ENCODE measurements at regions not wholly inside any gene's neighbourhood (a gene's known extent, or its start where the extent isn't known, plus 50 kb on each side); places are given as distances from the start of the nearest gene placed in this dataset.

DNA sequence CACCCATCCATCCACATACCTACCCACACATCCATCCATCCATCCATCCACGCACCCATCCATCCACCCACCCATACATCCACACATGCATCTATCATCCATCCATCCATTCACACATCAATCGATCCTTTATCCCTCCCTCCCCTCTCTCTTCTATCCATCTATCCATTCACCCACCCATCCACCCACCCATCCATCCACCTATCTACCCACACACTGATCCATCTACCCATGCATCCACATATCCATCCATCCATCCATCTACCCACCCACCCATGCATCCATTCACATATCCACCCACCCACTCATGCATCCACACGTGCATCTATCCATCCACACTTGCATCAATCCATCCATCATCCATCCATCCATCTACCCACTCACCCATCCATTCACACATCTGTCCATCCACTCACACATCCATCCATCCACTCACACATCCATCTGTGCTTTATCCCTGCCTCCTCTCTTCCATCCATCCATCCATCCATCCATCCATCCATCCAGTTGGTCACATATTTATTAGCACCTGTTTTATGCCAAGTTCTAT, 366.1 kb downstream of the CTTN start:
- DNase-seq (ENCODE audit: low spot score) = no peak

- no peak for DNase-seq (ENCODE audit: low spot score)
Observed at GRCh38 chr11:70766901-70767300, 368.6 kb downstream of the CTTN start.

GRCh38 chr11:70768346-70769095, 370.2 kb downstream of the CTTN start:
- DNase-seq (ENCODE audit: low spot score) = no peak

DNA sequence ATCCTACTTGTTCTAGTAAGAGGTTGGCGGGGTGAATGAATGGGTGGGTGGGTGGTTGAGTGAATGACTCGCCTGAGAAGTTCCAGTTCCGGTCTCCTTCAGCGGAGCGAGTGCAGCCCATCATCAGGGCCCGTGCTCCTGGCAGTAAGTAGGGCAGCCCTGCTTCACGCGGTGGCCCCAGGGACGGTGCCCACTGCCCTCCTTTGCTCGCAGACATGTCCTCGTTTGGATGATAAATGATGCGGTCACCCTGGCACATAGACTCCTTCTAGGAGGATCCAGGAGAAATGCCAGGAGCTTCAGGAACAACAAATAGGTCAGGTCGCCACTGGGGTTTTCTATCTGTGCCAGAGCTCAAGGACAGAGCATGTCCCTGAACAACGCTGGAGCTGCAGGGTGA, 370.8 kb downstream of the CTTN start:
- no peak for DNase-seq (ENCODE audit: low spot score)

DNA sequence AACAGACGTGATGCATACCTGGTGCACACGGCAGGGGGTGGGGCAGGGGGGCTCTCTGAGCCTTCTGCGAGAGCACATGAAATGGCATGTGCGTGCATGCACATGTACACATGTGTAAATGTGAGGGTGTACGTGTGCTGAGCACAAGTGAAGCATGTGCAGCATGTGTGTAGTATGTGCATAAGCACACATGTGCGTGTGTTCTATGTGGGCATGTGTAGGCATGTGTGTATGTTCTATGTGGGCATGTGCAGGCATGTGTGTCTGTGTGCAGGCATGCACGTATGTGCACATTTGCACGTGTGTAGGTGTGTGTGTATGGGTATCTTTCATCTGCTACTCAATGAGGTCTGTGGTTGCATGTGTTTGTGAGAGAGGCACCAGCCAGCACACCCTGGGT, 371.2 kb downstream of the CTTN start:
- DNase-seq (ENCODE audit: low spot score) = no peak

DNA sequence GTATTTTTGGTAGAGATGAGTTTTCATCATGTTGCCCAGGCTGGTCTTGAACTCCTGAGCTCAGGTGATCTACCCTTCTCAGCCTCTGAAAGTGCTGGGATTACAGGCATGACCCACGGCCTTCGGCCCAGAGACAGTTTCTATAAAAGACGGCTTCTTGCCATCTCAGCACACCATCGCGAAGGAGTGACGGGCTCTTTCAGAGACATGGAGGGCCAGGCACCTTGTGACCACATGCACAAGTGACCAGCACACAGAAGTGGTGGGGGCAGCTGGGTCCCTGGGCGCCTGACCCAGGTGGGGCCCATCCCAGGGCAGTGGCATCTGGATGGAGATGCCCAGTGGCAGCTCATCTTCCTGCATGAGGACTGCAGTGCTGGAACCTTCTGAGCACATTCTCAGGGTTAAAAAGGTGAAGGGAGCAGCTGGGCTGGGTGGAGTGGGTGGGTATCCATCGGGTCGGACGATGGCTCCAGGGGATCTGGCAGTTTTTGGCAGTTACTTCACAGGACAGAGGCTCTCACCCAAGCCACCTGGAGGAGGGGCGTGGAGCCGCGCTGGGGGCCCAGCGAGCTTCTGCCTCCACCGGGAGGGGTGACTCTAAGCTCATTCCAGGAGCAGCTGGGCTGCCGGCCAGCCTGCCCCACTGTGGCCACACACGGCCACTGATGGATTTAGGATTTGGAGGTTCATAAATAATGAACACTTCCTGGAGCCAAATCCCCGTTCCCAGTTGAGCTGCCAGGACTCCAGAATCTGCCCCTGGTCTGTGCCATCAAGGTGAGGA, 373.0 kb downstream of the CTTN start:
- no peak for DNase-seq (ENCODE audit: low spot score)

GRCh38 chr11:70772950-70773349, 374.6 kb downstream of the CTTN start:
- no peak for DNase-seq (ENCODE audit: low spot score)

GRCh38 chr11:70775386-70776075, 377.2 kb downstream of the CTTN start:
- DNase-seq (ENCODE audit: low spot score) = no peak

- DNase-seq (ENCODE audit: low spot score) = no peak
Observed at GRCh38 chr11:70776914-70777532, 378.7 kb downstream of the CTTN start.

DNA sequence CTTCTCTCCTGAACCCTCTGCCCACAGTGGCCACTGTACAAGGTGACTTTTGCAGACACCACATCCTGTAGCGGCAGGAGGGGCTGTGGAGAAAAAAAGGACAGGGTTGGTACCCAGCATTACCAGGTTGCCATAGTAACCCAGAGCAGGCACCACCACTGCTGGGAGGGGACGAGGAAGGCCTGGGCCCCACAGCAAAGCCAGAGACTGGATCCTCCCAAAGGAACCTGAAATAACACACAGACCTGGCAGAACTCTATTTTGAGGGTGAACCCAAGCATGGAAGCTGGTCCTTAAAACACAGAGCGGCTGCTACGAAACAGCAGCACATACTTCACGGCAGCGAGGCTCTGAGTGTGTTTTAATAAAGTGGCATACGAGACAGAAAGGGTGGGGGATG, 380.6 kb downstream of the CTTN start:
- DNase-seq (ENCODE audit: low spot score) = no peak

DNA sequence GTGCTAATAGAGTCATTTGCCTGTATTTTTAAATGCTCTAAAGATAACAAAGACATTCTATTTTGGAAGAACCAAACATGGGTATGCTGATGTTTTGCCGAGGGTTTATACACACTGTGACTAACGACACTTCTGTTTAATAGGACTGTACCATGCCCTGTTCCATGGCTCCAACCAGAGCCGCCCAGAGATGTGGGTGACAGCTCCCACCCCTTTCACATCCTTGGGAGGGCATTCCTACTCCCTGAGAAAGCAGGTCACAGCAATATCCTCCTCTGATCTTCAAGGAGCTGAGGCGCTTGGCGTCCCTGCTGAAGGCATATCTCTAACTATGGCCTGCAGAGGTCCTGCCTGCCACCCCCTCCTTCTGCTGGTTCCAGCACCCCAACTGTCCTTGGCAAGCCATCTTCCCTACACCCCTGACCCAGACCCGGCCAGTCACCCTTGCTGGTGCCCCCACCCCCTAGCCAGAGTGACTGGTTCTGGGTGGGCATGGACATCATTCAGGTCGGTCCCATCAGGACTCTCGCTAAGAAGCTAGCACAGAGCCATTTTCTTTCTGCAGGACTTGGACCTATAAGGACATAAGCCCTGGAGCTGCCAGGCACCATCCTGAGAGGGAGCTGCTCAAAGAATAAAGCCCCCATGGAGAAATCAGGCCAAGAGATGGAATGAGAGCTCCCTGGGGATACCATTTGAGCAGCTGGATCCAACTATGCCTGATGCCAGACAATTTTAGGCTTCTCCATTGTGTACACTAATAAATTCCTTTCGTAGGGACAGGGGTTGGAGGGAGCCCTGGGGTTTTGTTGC, 381.3 kb downstream of the CTTN start:
- no peak for DNase-seq (ENCODE audit: low spot score)

- no peak for DNase-seq (ENCODE audit: low spot score)
Observed at GRCh38 chr11:70780246-70780535, 381.9 kb downstream of the CTTN start.

DNA sequence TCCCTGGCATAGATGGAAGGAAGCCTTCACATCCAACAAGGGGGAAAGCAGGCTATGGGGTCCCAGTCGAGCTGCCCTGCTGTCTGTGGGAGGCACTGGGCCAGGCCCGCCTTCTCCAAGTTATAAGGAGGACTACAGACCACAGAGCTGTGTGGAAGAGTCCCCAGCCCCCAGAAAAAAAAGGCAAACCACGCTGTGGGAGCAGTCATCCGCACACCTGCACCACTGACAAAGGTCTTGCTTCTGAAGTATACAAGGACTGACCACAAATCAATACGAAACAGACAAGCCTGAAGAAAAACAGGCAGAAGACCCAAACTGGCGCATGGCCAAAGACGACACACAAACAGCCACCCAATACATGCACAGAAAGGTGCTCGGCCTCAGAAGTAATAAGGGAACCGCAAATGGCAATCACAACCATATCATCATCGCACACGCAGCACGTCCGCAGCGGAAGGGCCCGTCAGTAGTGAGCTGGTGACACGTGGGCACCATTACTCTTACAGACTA, 384.1 kb downstream of the CTTN start:
- no peak for DNase-seq (ENCODE audit: low spot score)

GRCh38 chr11:70783356-70783755, 385.0 kb downstream of the CTTN start:
- no peak for DNase-seq (ENCODE audit: low spot score)

DNA sequence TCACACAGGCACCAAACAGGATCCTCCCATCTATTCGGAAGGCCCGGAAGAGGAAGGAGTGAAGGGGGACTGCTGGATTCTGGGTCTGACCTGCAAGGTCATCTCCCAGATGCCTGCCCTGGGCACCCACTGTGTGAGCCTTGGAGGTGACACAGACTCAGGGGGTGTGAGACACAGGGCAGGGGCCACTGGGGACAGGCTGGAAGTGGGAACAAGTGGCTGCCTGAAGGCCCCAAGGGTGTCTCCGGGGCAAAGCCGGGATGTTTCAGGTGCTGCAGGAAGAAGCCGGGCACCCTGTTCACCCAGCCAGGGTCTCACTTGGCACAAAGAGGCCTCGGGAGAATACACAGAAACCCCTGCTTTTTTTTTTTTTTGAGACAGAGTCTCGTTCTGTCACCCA, 385.5 kb downstream of the CTTN start:
- DNase-seq (ENCODE audit: low spot score) = no peak

- no peak for DNase-seq (ENCODE audit: low spot score)
Observed at GRCh38 chr11:70785372-70785771, 387.0 kb downstream of the CTTN start.

- DNase-seq (ENCODE audit: low spot score) = no peak
Observed at GRCh38 chr11:70786021-70786665, 387.8 kb downstream of the CTTN start.

DNA sequence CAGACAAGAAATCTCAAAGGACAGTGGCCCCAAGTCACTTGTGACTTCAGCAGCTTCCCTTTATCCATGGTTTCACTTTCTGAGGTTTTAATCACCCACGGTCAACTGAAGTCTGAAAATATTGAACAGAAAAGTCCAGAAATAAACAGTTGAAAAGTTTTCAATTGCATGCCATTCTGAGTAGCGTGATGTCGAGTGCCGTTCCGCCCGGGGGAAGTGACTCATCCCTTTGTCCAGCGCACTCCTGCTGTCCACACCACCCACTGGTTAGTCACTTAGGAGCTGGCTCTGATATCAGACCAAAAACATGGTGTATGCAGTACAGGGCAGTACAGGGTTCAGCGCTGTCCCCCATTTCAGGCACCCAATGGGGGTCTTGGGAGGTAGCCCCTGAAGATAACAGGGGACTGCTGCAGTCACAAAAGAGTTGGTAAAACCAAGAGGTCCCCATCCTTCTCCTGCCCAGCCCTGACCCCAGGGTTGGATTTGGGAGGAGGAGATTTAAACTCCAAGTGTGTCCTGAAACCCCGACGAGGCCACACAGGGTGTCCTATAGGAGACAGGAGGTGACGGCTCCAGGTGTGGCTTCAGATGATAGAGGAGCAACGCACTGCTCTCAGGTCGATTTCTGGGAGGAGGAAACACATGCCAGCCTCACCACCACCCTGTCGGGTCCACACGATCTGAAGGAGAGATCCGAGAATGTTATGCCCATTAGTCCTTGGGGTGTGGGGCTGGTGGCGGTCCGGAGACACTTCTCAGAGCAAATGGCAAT, 390.1 kb downstream of the CTTN start:
- peak; percentile 93 for DNase-seq (ENCODE audit: low spot score)

GRCh38 chr11:70790671-70791300, 392.5 kb downstream of the CTTN start:
- DNase-seq (ENCODE audit: low spot score) = no peak

Measured in AG08396 (cell line).